SK-N-SH (cell line): ENCODE measurements at regions not wholly inside any gene's neighbourhood (a gene's known extent, or its start where the extent isn't known, plus 50 kb on each side); places are given as distances from the start of the nearest gene placed in this dataset.
"Not testable (repeated sequence)": the region's sequence is repeated elsewhere in the genome, so short reads cannot be mapped to it uniquely, and the experiment has no call there.

Experiments used
- CTCF ChIA-PET: fragments of 300-600, 350-600 bp; formaldehyde crosslinking; extraction: SDS; loops from one replicate; lab custom pipeline; 2021; lab: Yijun Ruan, JAX
- POLR2A ChIA-PET: fragments of 350-600 bp; sonication (Branson Sonifier 250); formaldehyde crosslinking; extraction: SDS; loops from one replicate; lab custom pipeline; 2020; ENCODE audit warnings: antibody characterized with exemption, inconsistent platforms; lab: Yijun Ruan, JAX
- DNase-seq: peaks from one replicate; pipeline ENCODE4 v3.0.0; 2012
- H2AFZ ChIP-seq: fragments of 200-600 bp; sonication (generic); 2 replicates; pipeline ENCODE4 v1.8.1; 2016; ENCODE audit warnings: antibody characterized with exemption, mild to moderate bottlenecking, low read depth
- H3F3A ChIP-seq: fragments of 200-600 bp; sonication (generic); replicated peaks from 2 replicates; pipeline ENCODE3; 2016; ENCODE audit warnings: antibody characterized with exemption, mild to moderate bottlenecking; ENCODE audit not compliant: insufficient read depth
- H3K27ac ChIP-seq, 2 experiments: fragments of 200-500 bp in 1 of 2; fragments of 200-600 bp in 1 of 2; sonication (Bioruptor generic) in 1 of 2; sonication (generic), shearing (Covaris generic) in 1 of 2; 2 replicates each; pipeline versions ENCODE4 v1.5.1 to v1.6.1; 2014 to 2016; ENCODE audit warnings: low read depth in 2 of 2, inconsistent platforms in 1 of 2, low read length in 1 of 2, mild to moderate bottlenecking in 1 of 2, mixed read lengths in 1 of 2
- H3K27me3 ChIP-seq: fragments of 200-600 bp; sonication (generic), shearing (Covaris generic); 2 replicates; pipeline ENCODE4 v1.6.1; 2016; ENCODE audit warnings: mixed run types; ENCODE audit not compliant: insufficient read depth
- H3K36me3 ChIP-seq, 2 experiments: fragments of 200-500 bp in 1 of 2; fragments of 200-600 bp in 1 of 2; sonication (Bioruptor generic) in 1 of 2; sonication (generic) in 1 of 2; replicated peaks in 1 of 2; 2 replicates each; pipeline versions ENCODE3 to v1.5.1; 2014 to 2016; ENCODE audit warnings: low read length in 1 of 2, mild to moderate bottlenecking in 1 of 2; ENCODE audit not compliant: insufficient read depth in 2 of 2, control insufficient read depth in 1 of 2
- H3K4me1 ChIP-seq, 2 experiments: fragments of 200-500 bp in 1 of 2; fragments of 200-600 bp in 1 of 2; sonication (Bioruptor generic) in 1 of 2; sonication (generic), shearing (Covaris generic) in 1 of 2; 2 replicates each; pipeline versions ENCODE4 v1.5.1 to v1.6.1; 2014 to 2016; ENCODE audit warnings: low read depth in 1 of 2, low read length in 1 of 2, mixed run types in 1 of 2; ENCODE audit not compliant: insufficient read depth in 2 of 2, control insufficient read depth in 1 of 2
- H3K4me2 ChIP-seq: fragments of 200-600 bp; sonication (generic), shearing (Covaris generic); 2 replicates; pipeline ENCODE4 v1.6.1; 2017; ENCODE audit warnings: mixed run types
- H3K4me3 ChIP-seq, 2 experiments: fragments of 200-500 bp in 1 of 2; fragments of 200-600 bp in 1 of 2; sonication (Bioruptor generic) in 1 of 2; sonication (generic), shearing (Covaris generic) in 1 of 2; 2 replicates each; pipeline versions ENCODE4 v1.5.1 to v1.8.1; 2014 to 2016; ENCODE audit warnings: low read depth in 2 of 2, inconsistent platforms in 1 of 2, low read length in 1 of 2, mild to moderate bottlenecking in 1 of 2, mixed read lengths in 1 of 2, moderate library complexity in 1 of 2
- H3K79me2 ChIP-seq: fragments of 200-600 bp; sonication (generic); 2 replicates; pipeline ENCODE4 v1.8.1; 2017; ENCODE audit warnings: mild to moderate bottlenecking; ENCODE audit not compliant: insufficient read depth
- H3K9ac ChIP-seq: fragments of 200-600 bp; sonication (generic); 2 replicates; pipeline ENCODE4 v1.6.1; 2017; ENCODE audit warnings: mixed run types
- H3K9me2 ChIP-seq: fragments of 200-600 bp; sonication (generic); 2 replicates; pipeline ENCODE4 v1.6.1; 2017; ENCODE audit warnings: mixed run types
- H3K9me3 ChIP-seq: fragments of 200-600 bp; sonication (generic); 2 replicates; pipeline ENCODE4 v1.6.1; 2017; ENCODE audit warnings: mixed run types, mild to moderate bottlenecking, moderate library complexity
- H4K20me1 ChIP-seq: fragments of 200-600 bp; sonication (generic); 2 replicates; pipeline ENCODE4 v1.6.1; 2017; ENCODE audit warnings: mild to moderate bottlenecking, mixed run types; ENCODE audit not compliant: insufficient read depth
- ELF1 ChIP-seq: IDR thresholded peaks from 2 replicates; pipeline ENCODE4 v1.4.0; 2012
- EZH2phosphoT487 ChIP-seq: fragments of 200-600 bp; sonication (generic); IDR thresholded peaks from 2 replicates; pipeline ENCODE4 v1.6.1; 2017; ENCODE audit warnings: low read depth, mixed run types, mild to moderate bottlenecking, antibody characterized with exemption, moderate library complexity, borderline replicate concordance
- FOSL2 ChIP-seq: IDR thresholded peaks from 2 replicates; pipeline ENCODE4 v1.4.0; 2012; ENCODE audit warnings: low read depth, mild to moderate bottlenecking, moderate library complexity, borderline replicate concordance
- FOXJ3 ChIP-seq: sonication (generic); formaldehyde crosslinking; IDR thresholded peaks from 2 replicates; pipeline ENCODE4 v1.5.1; 2020; ENCODE audit warnings: mild to moderate bottlenecking, missing genetic modification reagents
- FOXM1 ChIP-seq: IDR thresholded peaks from 2 replicates; pipeline ENCODE4 v1.4.0; 2012; ENCODE audit warnings: low read depth, mild to moderate bottlenecking
- GABPA ChIP-seq: IDR thresholded peaks from 2 replicates; pipeline ENCODE4 v1.4.0; 2012; ENCODE audit warnings: low read depth, mild to moderate bottlenecking
- IRF3 ChIP-seq: fragments of 150-350 bp; IDR thresholded peaks from 2 replicates; pipeline ENCODE4 v1.6.1; 2016; ENCODE audit warnings: mild to moderate bottlenecking, low read depth, low read length
- MEF2A ChIP-seq: IDR thresholded peaks from 2 replicates; pipeline ENCODE4 v1.4.0; 2012; ENCODE audit warnings: low read depth, borderline replicate concordance
- RAD21 ChIP-seq: IDR thresholded peaks from 2 replicates; pipeline ENCODE4 v1.6.1; 2012; ENCODE audit warnings: mild to moderate bottlenecking, low read length
- RFX5 ChIP-seq: IDR thresholded peaks from 2 replicates; pipeline ENCODE4 v1.6.1; 2012; ENCODE audit warnings: mild to moderate bottlenecking, improper control_type of control experiment, low read length
- SIN3A ChIP-seq: IDR thresholded peaks from 2 replicates; pipeline ENCODE4 v1.6.1; 2012; ENCODE audit warnings: low read depth, mild to moderate bottlenecking, low read length, moderate library complexity, borderline replicate concordance
- SMC3 ChIP-seq: IDR thresholded peaks from 2 replicates; pipeline ENCODE4 v1.6.1; 2012; ENCODE audit warnings: low read depth, low read length, improper control_type of control experiment
- TCF12 ChIP-seq: IDR thresholded peaks from 2 replicates; pipeline ENCODE4 v1.4.0; 2012
- TEAD4 ChIP-seq: IDR thresholded peaks from 2 replicates; pipeline ENCODE4 v1.4.0; 2012; ENCODE audit warnings: mild to moderate bottlenecking, borderline replicate concordance; ENCODE audit not compliant: insufficient read depth
- YY1 ChIP-seq: IDR thresholded peaks from 2 replicates; pipeline ENCODE4 v1.4.0; 2012; ENCODE audit warnings: low read depth, mild to moderate bottlenecking
- ZBTB33 ChIP-seq: IDR thresholded peaks from 2 replicates; pipeline ENCODE4 v1.4.0; 2012; ENCODE audit warnings: low read depth, borderline replicate concordance
- WGBS: methylation state at CpG from one replicate; pipeline ENCODE4 v1.1.6; 2017; ENCODE audit warnings: low lambda C conversion rate; 5-methylcytosine and 5-hydroxymethylcytosine counted together

GRCh38 chr17:36851250-36851649 is 86.0 kb upstream of the LHX1 start:
- Histone ChIP-seq H3K4me2 (peak overlapping the region; percentile 18; the same call in 1 of the 2 replicates), H4K20me1 (no peaks in the 10 kb centered on the region), H3K27ac (no peak overlapping the region), H3K9ac (no peak overlapping the region), H3K4me1 (peaks cover 0 to 6% of the 10 kb centered on the region in 2 experiments; a peak in 2 of 4 replicates), H3K27me3 (no peaks in the 10 kb centered on the region), H3K9me3 (no peaks in the 10 kb centered on the region), H3K4me3 (no peak overlapping the region), H3K79me2 (no peaks in the 10 kb centered on the region), H3K9me2 (no peaks in the 10 kb centered on the region), H3F3A (peaks cover 6% of the 10 kb centered on the region), H3K36me3 (no peaks in the 10 kb centered on the region), H2AFZ (no peak overlapping the region)
- ChIA-PET POLR2A (no interaction called here), CTCF (no interaction called here)
- no peak for TF ChIP-seq ZBTB33
- no peak for TF ChIP-seq ELF1
- TF ChIP-seq EZH2phosphoT487, result no peak
- no peak for TF ChIP-seq FOSL2
- TF ChIP-seq TEAD4, result no peak
- TF ChIP-seq IRF3, result no peak
- no peak for TF ChIP-seq GABPA
- TF ChIP-seq MEF2A, result no peak
- no peak for TF ChIP-seq RAD21
- TF ChIP-seq SMC3, result no peak
- no peak for TF ChIP-seq FOXJ3 (CRISPR knock-in tag)
- no peak for TF ChIP-seq TCF12
- TF ChIP-seq FOXM1, result no peak
- no peak for TF ChIP-seq YY1
- no peak for TF ChIP-seq RFX5
- TF ChIP-seq SIN3A, result no peak
- WGBS, result 56% methylated on average over 7 of the region's 7 CpGs
- no peak for DNase-seq

GRCh38 chr17:36852478-36852877 is 84.8 kb upstream of the LHX1 start:
- H3K4me1 ChIP-seq, H3K4me2 ChIP-seq, DNase-seq, H3K4me3 ChIP-seq, H3F3A ChIP-seq, H3K9me3 ChIP-seq, H2AFZ ChIP-seq, H3K9me2 ChIP-seq, H3K9ac ChIP-seq, POLR2A ChIA-PET, H3K36me3 ChIP-seq, H3K27ac ChIP-seq, H3K79me2 ChIP-seq, CTCF ChIA-PET, H4K20me1 ChIP-seq, H3K27me3 ChIP-seq: not testable (repeated sequence)
- 68% methylated on average over 1 of the region's 1 CpG for WGBS
